ENCODE measurements at regions not wholly inside any gene's neighbourhood (a gene's known extent, or its start where the extent isn't known, plus 50 kb on each side); places are given as distances from the start of the nearest gene placed in this dataset.

DNA sequence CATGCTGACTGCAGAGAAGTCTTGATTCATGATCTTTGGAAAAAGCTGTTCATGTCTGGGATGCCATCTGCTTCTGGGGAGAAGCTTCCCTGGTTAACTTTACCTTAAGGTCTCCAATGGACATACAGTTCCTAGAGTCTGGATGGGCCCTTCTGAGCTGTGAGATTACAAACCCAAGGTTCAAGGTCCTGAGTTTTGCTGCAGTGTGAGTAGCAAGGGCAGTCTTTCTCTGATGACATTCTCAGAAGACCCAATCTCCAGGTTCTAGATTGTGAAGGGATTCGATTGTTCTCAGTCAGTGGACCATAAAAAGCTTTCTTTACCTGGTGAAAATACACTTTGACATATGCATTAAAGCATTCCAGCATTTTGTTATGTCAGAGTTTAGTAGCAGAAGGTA lies 179.2 kb downstream of the AASDH start:
- Histone ChIP-seq H3K4me2 (replicated peaks; ENCODE audit: extremely low read depth, low read length, poor library complexity, severe bottlenecking) (no peak overlapping the region), H3K4me1 (ENCODE audit: control insufficient read depth in 1 of 2, insufficient read depth in 2 of 2, low read length in 2 of 2) (no peaks in the 10 kb centered on the region), H3K79me2 (ENCODE audit: insufficient read depth, low read length) (no peaks in the 10 kb centered on the region), H3K4me3 (replicated peaks in 1 of 3; ENCODE audit: low read depth in 2 of 3, low read length in 3 of 3) (no peak overlapping the region), H3K9me3 (replicated peaks in 1 of 2; ENCODE audit: control insufficient read depth in 1 of 2, insufficient read depth in 1 of 2, low read length in 2 of 2) (peaks cover 7 to 14% of the 10 kb centered on the region in 2 donors), H2AFZ (ENCODE audit: insufficient read depth, low read depth, low read length, poor library complexity, severe bottlenecking) (no peak overlapping the region), H3K9ac (ENCODE audit: insufficient read depth, low read length, poor library complexity, severe bottlenecking) (no peak overlapping the region), H3K27ac (ENCODE audit: low read depth in 1 of 2, low read length in 2 of 2) (no peak overlapping the region), H3K27me3 (ENCODE audit: control insufficient read depth in 2 of 2, insufficient read depth in 2 of 2, low read length in 2 of 2) (no peaks in the 10 kb centered on the region), H3K36me3 (replicated peaks in 1 of 2; ENCODE audit: control insufficient read depth in 1 of 2, insufficient read depth in 2 of 2, low read length in 2 of 2) (no peaks in the 10 kb centered on the region), H4K20me1 (ENCODE audit: insufficient read depth, low read length) (no peaks in the 10 kb centered on the region)
- intact Hi-C loops (cut with micrococcal nuclease): no loop called here
- H3K27me3 Mint-ChIP-seq (ENCODE audit: low read depth in 3 of 3): peaks cover 0 to 2% (median 0%) of the 10 kb centered on the region in 3 donors
- TF ChIP-seq, protein P1, sequence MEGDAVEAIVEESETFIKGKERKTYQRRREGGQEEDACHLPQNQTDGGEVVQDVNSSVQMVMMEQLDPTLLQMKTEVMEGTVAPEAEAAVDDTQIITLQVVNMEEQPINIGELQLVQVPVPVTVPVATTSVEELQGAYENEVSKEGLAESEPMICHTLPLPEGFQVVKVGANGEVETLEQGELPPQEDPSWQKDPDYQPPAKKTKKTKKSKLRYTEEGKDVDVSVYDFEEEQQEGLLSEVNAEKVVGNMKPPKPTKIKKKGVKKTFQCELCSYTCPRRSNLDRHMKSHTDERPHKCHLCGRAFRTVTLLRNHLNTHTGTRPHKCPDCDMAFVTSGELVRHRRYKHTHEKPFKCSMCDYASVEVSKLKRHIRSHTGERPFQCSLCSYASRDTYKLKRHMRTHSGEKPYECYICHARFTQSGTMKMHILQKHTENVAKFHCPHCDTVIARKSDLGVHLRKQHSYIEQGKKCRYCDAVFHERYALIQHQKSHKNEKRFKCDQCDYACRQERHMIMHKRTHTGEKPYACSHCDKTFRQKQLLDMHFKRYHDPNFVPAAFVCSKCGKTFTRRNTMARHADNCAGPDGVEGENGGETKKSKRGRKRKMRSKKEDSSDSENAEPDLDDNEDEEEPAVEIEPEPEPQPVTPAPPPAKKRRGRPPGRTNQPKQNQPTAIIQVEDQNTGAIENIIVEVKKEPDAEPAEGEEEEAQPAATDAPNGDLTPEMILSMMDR (IDR thresholded peaks at IDR 0.05): no peak
- H3K27ac Mint-ChIP-seq: no peak overlapping the region
- no CpG with 5 or more reads among the region's 1 CpG for WGBS (ENCODE audit: insufficient coverage)
- no peak for DNase-seq
- no peaks in the 10 kb centered on the region for H3K36me3 Mint-ChIP-seq
- no peak overlapping the region for H3K4me3 Mint-ChIP-seq
- no peaks in the 10 kb centered on the region for H3K4me1 Mint-ChIP-seq
- peaks cover 6 to 13% (median 10%) of the 10 kb centered on the region in 7 donors for H3K9me3 Mint-ChIP-seq

DNA sequence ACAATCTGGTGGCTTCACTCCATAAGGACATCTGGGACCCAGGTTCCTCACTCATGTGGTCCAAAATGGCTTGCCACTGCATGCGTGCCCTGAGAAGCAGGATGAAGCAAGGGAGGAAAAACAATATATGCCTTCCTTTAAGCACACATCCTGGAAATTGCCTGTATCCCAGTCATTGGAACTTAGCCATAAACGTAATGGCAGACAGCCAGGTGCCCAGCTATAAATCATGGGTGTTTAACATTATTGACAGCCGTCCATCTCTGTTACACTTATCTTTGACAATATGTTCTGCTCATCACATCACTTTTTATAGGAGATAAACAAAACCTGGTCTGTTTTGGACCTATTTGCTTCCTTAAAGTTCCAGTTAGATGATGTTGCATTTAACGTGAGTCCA lies 181.0 kb downstream of the AASDH start:
- H3K9ac ChIP-seq (ENCODE audit: insufficient read depth, low read length, poor library complexity, severe bottlenecking): no peak overlapping the region
- Mint-ChIP-seq H3K36me3 (no peaks in the 10 kb centered on the region), H3K27ac (no peak overlapping the region), H3K4me1 (no peaks in the 10 kb centered on the region), H3K9me3 (peaks cover 2 to 4% (median 3%) of the 10 kb centered on the region in 7 donors), H3K4me3 (no peak overlapping the region), H3K27me3 (ENCODE audit: low read depth in 3 of 3) (peaks cover 0 to 2% (median 0%) of the 10 kb centered on the region in 3 donors)
- H3K9me3 ChIP-seq (replicated peaks in 1 of 2; ENCODE audit: control insufficient read depth in 1 of 2, insufficient read depth in 1 of 2, low read length in 2 of 2): peaks cover 2 to 6% of the 10 kb centered on the region in 2 donors
- intact Hi-C loops (cut with micrococcal nuclease): no loop called here
- no peak overlapping the region for H3K4me3 ChIP-seq (replicated peaks in 1 of 3; ENCODE audit: low read depth in 2 of 3, low read length in 3 of 3)
- no peaks in the 10 kb centered on the region for H3K27me3 ChIP-seq (ENCODE audit: control insufficient read depth in 2 of 2, insufficient read depth in 2 of 2, low read length in 2 of 2)
- H3K4me1 ChIP-seq (ENCODE audit: control insufficient read depth in 1 of 2, insufficient read depth in 2 of 2, low read length in 2 of 2): no peaks in the 10 kb centered on the region
- no peaks in the 10 kb centered on the region for H3K79me2 ChIP-seq (ENCODE audit: insufficient read depth, low read length)
- DNase-seq: no peak
- H3K27ac ChIP-seq (ENCODE audit: low read depth in 1 of 2, low read length in 2 of 2): no peak overlapping the region
- no peaks in the 10 kb centered on the region for H3K36me3 ChIP-seq (replicated peaks in 1 of 2; ENCODE audit: control insufficient read depth in 1 of 2, insufficient read depth in 2 of 2, low read length in 2 of 2)
- H2AFZ ChIP-seq (ENCODE audit: insufficient read depth, low read depth, low read length, poor library complexity, severe bottlenecking): no peak overlapping the region
- no peak overlapping the region for H3K4me2 ChIP-seq (replicated peaks; ENCODE audit: extremely low read depth, low read length, poor library complexity, severe bottlenecking)
- TF ChIP-seq, protein P1 (IDR thresholded peaks at IDR 0.05): no peak
- WGBS (ENCODE audit: insufficient coverage): 100% methylated on average over 2 of the region's 4 CpGs
- H4K20me1 ChIP-seq (ENCODE audit: insufficient read depth, low read length): no peaks in the 10 kb centered on the region
